Spinal cord (tissue), 9 donors: ENCODE measurements at regions not wholly inside any gene's neighbourhood (a gene's known extent, or its start where the extent isn't known, plus 50 kb on each side); places are given as distances from the start of the nearest gene placed in this dataset.

Experiments used
- DNase-seq, 6 donors: peaks; one replicate each; pipeline versions ENCODE4 v3.0.0 to v3.0.0-alpha.2; 2013 to 2015; ENCODE audit warnings: low spot score in 6 of 6, low read depth in 4 of 6
- H3K27ac ChIP-seq: one replicate; pipeline ENCODE4 v1.5.1; 2013; ENCODE audit warnings: low read depth, low read length, control low read depth
- H3K27me3 ChIP-seq: one replicate; pipeline ENCODE4 v1.6.1; 2013; ENCODE audit warnings: low read length; ENCODE audit not compliant: control insufficient read depth, insufficient read depth
- H3K36me3 ChIP-seq: one replicate; pipeline ENCODE4 v1.6.1; 2013; ENCODE audit warnings: low read length; ENCODE audit not compliant: control insufficient read depth, insufficient read depth
- H3K4me1 ChIP-seq: one replicate; pipeline ENCODE4 v1.6.1; 2013; ENCODE audit warnings: low read length; ENCODE audit not compliant: control insufficient read depth, insufficient read depth
- H3K4me3 ChIP-seq: one replicate; pipeline ENCODE4 v1.5.1; 2013; ENCODE audit warnings: low read depth, low read length, control low read depth
- H3K9me3 ChIP-seq: one replicate; pipeline ENCODE4 v1.6.1; 2013; ENCODE audit warnings: low read length; ENCODE audit not compliant: control insufficient read depth, insufficient read depth
- WGBS: methylation state at CpG from one replicate; pipeline ENCODE4 v1.1.5; 2013; ENCODE audit warnings: missing lambda C conversion rate; ENCODE audit not compliant: insufficient coverage; 5-methylcytosine and 5-hydroxymethylcytosine counted together
- donor health status: healthy.

DNA sequence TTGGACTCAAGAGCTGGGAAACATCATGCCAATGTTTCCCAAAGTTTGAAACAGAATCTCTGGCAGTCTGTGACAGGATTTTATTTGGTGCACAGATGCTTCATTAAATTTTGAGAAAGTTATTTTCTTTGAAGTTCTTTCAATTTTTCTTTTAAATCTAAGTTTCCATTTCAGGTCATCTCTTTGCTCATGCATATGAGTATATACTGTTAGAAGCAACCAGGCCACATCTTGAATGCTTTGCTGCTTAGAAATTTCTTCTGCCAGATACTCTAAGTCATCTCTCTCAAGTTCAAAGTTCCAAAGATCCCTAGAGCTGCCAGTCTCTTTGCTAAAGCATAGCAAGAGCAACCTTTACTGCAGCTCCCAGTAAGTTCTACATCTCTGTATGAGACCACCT lies 59.1 kb upstream of the CCDC28A start:
- Histone ChIP-seq H3K27ac (no peak overlapping the region), H3K27me3 (no peaks in the 10 kb centered on the region)
- DNase-seq, result no peak

DNA sequence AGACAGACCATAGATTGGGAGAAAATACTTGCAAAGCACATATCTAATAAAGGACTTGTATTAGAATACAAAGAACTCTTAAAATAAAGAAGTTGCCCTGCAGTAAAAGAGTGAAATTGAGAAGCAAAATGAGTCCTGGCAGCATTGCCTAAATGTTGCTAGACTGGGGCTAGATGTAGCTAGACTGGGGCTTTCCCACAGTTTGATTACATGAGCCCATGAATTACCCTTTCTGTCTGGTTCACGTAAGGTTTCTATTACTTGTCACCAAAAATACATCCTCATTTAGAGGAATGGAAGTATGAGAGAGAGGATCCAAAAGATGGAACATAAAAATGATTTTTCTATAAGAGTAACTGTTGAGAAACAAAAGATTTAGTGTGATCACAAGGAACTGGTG lies 57.6 kb upstream of the CCDC28A start:
- no peak overlapping the region for H3K27ac ChIP-seq
- no peaks in the 10 kb centered on the region for H3K27me3 ChIP-seq
- H3K36me3 ChIP-seq, result no peaks in the 10 kb centered on the region
- no peak overlapping the region for H3K4me3 ChIP-seq
- H3K4me1 ChIP-seq, result no peaks in the 10 kb centered on the region
- no peaks in the 10 kb centered on the region for H3K9me3 ChIP-seq
- no CpG with 5 or more reads among the region's 1 CpG for WGBS
- no peak for DNase-seq

More for the DNA sequence above, 59.1 kb upstream of the CCDC28A start:
- Histone ChIP-seq H3K9me3 (no peaks in the 10 kb centered on the region), H3K36me3 (no peaks in the 10 kb centered on the region), H3K4me3 (no peak overlapping the region), H3K4me1 (no peaks in the 10 kb centered on the region)

DNA sequence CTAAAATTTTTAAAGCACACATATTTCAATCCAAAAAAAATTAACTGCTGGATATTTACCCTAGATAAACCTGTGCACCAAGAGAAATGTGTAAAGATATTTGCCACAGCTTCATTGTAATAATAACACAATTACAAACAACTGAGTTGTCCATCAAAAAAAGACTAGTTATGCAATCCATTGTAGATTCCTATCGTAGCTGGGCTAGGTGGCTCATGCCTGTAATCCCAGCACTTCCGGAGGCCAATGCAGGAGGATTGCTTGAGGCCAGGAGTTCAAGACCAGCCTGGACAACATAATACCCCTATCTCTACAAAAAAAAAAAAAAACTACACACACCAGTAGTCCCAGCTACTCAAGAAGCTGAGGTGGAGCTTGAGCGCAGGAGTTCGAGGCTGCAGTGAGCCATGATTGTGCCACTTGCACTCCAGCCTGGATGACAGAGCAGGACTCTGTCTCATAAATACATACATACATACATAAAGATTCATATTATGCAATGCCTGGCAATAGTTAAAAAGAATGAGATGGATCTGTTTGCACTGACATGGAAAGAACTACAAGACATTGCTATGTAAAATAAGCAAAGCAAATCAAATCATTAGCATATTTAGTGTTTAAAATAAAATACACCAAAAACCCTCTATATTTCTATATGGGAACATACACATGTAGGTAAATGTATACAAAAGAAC lies 56.5 kb upstream of the CCDC28A start:
- Histone ChIP-seq H3K36me3 (no peaks in the 10 kb centered on the region), H3K4me3 (no peak overlapping the region), H3K4me1 (no peaks in the 10 kb centered on the region), H3K27ac (no peak overlapping the region), H3K27me3 (no peaks in the 10 kb centered on the region), H3K9me3 (no peaks in the 10 kb centered on the region)
- 100% methylated on average over 2 of the region's 4 CpGs for WGBS
- DNase-seq, result no peak

DNA sequence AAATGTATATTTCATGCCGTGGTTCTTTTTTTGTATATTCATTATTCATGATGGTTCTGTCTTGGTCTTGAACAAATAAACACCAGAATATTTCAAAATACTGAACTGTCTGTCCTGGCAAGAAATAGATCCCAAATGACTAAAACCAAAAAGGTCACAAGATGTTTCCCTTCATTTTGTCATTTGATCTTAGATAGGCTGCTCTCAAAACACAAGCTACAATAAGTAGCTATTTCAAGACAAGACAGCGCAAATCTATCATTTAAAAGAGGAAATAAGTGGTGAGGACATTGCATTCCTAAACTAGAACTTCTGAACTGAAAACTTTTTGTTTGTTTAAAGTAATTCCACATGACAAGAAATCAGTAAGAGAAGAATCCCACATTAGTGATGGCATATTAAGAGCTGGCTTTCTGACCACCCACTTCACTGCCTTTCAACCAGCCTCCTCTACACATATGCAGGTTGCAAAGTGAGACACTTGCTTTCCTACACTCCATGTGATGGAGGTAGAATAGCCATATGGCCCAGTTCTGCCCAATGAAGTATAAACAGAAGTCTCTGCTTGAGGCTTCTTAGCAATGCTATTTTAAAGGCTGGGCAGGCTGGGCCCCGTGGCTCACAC lies 54.4 kb upstream of the CCDC28A start:
- WGBS, result 88% methylated on average over 1 of the region's 3 CpGs
- H3K27ac ChIP-seq, result no peak overlapping the region

DNA sequence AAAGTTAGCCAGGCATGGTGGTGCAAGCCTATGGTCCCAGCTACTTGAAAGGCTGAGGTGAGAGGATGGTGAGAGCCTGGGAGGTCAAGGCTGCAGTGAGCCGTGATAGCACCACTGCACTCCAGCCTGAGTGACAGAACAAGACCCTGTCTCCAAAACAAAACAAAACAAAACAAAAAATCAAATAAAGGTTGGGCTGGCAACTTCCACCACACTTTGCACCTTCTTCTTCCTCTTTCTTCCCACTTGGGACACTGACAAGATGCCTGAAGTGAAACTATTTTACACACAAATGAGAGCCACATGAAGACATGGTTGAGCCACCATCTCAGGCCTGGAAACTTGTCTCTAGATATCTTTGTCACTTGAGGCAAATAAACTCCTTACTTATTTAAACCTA lies 53.8 kb upstream of the CCDC28A start:
- no peaks in the 10 kb centered on the region for H3K27me3 ChIP-seq
- no peak overlapping the region for H3K27ac ChIP-seq
- no peak for DNase-seq
- no peaks in the 10 kb centered on the region for H3K9me3 ChIP-seq
- WGBS, result no CpG with 5 or more reads among the region's 1 CpG
- no peaks in the 10 kb centered on the region for H3K36me3 ChIP-seq
- H3K4me3 ChIP-seq, result no peak overlapping the region
- H3K4me1 ChIP-seq, result no peaks in the 10 kb centered on the region

More for the DNA sequence above, 54.4 kb upstream of the CCDC28A start:
- no peaks in the 10 kb centered on the region for H3K4me1 ChIP-seq
- H3K27me3 ChIP-seq, result no peaks in the 10 kb centered on the region
- H3K9me3 ChIP-seq, result no peaks in the 10 kb centered on the region
- no peak for DNase-seq
- no peaks in the 10 kb centered on the region for H3K36me3 ChIP-seq
- no peak overlapping the region for H3K4me3 ChIP-seq

DNA sequence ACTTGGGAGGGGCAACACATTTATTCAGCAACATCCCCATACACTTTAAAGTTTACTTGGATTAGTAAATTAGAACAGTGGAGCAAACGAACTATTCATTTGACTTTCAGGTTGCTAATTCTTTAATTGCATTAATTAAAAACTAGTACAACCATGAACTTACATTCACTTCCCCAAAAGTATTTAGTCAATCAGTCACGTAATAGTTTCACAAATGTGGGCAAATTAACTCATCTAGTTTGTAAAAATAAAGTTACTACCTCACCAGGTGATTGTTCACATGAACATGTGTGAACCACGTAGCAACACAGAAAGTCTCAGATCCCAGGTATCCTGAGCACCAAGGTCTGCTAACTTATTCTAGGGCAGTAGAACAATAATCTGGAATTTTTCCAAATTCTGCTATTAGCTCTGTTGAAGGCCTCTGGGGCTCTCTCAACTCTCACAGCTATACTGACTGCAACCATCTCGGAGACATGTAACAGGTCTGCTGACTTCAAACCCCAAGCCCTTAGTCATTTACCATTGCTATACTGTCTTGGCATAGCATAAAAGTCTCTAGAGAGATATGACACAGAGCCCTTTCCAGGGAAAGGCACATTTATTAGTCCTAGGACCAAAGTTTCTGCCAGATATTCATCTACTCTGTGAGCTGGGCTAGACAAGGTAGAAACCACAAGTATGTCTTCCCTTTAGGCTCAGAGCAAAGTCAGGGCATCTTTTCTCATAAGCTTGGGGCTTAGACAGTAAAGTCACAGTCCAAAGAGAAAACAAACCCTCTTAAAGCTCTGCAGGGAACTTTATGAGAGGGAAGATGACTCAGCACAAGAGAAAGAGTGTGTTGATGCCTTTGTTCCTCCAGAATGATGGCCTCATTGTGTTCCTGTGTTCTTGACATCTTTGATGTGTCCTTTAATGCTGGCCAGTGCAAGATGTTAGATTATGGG lies 50.9 kb upstream of the CCDC28A start:
- Histone ChIP-seq H3K4me3 (no peak overlapping the region), H3K27ac (no peak overlapping the region), H3K36me3 (no peaks in the 10 kb centered on the region), H3K9me3 (no peaks in the 10 kb centered on the region), H3K4me1 (no peaks in the 10 kb centered on the region), H3K27me3 (no peaks in the 10 kb centered on the region)
- DNase-seq, result no peak
- 89% methylated on average over 1 of the region's 4 CpGs for WGBS
